Mucosa of descending colon (tissue), 3 donors: ENCODE measurements at regions not wholly inside any gene's neighbourhood (a gene's known extent, or its start where the extent isn't known, plus 50 kb on each side); places are given as distances from the start of the nearest gene placed in this dataset.

Source experiments
- ATAC-seq: fragments of 200-7000 bp; cut with Tn5 transposase; one replicate; pipeline ENCODE4 v1.9.1; 2020; ENCODE audit warnings: mild to moderate bottlenecking, moderate library complexity
- DNase-seq, 3 donors: peaks; one replicate each; pipeline ENCODE4 v3.0.0-alpha.2; 2020
- H3K36me3 ChIP-seq: fragments of 200-600 bp; one replicate; pipeline ENCODE4 v1.8.0; 2021; ENCODE audit warnings: low read depth, mild to moderate bottlenecking
- H3K4me1 ChIP-seq: fragments of 200-600 bp; one replicate; pipeline ENCODE4 v1.8.0; 2021; ENCODE audit warnings: low read depth, mild to moderate bottlenecking
- H3K4me3 ChIP-seq: fragments of 200-600 bp; one replicate; pipeline ENCODE4 v1.8.0; 2021; ENCODE audit warnings: mild to moderate bottlenecking
- H3K9me3 ChIP-seq: fragments of 200-600 bp; one replicate; pipeline ENCODE4 v1.8.0; 2021; ENCODE audit warnings: mild to moderate bottlenecking
- intact Hi-C, 2 donors: fragments of 100-400 bp; cut with DNase I in 1 of 2; cut with micrococcal nuclease in 1 of 2; formaldehyde crosslinking; loops; one replicate each; pipeline versions ENCODE4 v1.11.0 to v1.11.1; 2022; cut with DNase I, micrococcal nuclease
- TF ChIP-seq, protein P1 (sequence below): fragments of 200-600 bp; IDR thresholded peaks from one replicate; pipeline ENCODE4 v1.8.0; 2022; ENCODE audit warnings: antibody characterized with exemption, mild to moderate bottlenecking
- donor health status: DM: no; HTN: no; CAD: no; lungs with moderate emphysema.
- donor health status: DM: no; HTN: no; CAD: no.
- donor health status: DM: no; HTN: yes; CAD: no.

DNA sequence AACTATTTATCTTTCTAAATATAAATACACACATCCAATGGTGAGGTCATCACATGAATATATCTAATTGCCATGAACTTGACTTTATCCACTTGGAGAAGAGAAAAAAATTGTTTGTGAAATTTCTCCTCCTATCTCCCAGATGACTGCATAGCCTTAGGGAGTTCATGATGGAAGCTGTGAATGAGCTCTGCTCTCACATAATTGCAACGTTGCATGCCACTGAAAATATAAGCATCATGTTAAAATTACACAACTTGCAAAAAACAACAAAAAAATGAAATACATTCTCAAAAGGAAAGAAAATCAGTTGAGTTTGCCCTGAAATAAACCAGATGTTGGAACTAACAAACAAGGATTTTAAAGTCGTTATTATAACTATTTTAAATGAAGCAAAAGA lies 50.6 kb upstream of the OSR1 start:
- intact Hi-C loops, result no loop called here
- H3K4me1 ChIP-seq, result no peaks in the 10 kb centered on the region
- TF ChIP-seq, protein P1, sequence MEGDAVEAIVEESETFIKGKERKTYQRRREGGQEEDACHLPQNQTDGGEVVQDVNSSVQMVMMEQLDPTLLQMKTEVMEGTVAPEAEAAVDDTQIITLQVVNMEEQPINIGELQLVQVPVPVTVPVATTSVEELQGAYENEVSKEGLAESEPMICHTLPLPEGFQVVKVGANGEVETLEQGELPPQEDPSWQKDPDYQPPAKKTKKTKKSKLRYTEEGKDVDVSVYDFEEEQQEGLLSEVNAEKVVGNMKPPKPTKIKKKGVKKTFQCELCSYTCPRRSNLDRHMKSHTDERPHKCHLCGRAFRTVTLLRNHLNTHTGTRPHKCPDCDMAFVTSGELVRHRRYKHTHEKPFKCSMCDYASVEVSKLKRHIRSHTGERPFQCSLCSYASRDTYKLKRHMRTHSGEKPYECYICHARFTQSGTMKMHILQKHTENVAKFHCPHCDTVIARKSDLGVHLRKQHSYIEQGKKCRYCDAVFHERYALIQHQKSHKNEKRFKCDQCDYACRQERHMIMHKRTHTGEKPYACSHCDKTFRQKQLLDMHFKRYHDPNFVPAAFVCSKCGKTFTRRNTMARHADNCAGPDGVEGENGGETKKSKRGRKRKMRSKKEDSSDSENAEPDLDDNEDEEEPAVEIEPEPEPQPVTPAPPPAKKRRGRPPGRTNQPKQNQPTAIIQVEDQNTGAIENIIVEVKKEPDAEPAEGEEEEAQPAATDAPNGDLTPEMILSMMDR, result no peak
- no peak overlapping the region for H3K4me3 ChIP-seq
- H3K9me3 ChIP-seq, result no peaks in the 10 kb centered on the region
- no peaks in the 10 kb centered on the region for H3K36me3 ChIP-seq
- DNase-seq (no peak), ATAC-seq (no peak)

DNA sequence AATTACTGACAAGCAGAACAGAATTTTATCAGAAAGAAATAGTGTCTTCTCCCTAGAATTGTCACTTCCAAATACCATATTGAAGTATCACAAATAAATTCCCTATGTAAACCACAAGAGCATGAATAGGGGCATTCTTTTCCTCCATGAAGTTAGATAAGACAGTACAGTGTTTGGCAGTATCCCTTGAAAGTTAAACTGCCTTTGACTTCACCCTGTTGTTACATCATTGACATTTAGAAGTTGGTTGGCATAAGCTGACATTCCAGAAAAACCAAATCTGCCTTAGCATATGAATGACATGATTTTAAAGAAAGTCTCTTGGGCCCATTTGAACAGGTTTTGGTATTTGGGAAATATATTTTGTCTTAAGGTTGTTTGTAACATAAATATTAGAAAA lies 50.2 kb upstream of the OSR1 start:
- DNase-seq (no peak), ATAC-seq (no peak)
- Histone ChIP-seq H3K4me3 (no peak overlapping the region), H3K4me1 (no peaks in the 10 kb centered on the region), H3K36me3 (no peaks in the 10 kb centered on the region), H3K9me3 (no peaks in the 10 kb centered on the region)
- intact Hi-C loops, result no loop called here
- TF ChIP-seq, protein P1, result no peak
